ENCODE measurements at regions not wholly inside any gene's neighbourhood (a gene's known extent, or its start where the extent isn't known, plus 50 kb on each side); places are given as distances from the start of the nearest gene placed in this dataset.
A peak's percentile ranks its signal among the peaks of the same experiment; 100 is the strongest.
"Not testable (repeated sequence)": the region's sequence is repeated elsewhere in the genome, so short reads cannot be mapped to it uniquely, and the experiment has no call there.

DNA sequence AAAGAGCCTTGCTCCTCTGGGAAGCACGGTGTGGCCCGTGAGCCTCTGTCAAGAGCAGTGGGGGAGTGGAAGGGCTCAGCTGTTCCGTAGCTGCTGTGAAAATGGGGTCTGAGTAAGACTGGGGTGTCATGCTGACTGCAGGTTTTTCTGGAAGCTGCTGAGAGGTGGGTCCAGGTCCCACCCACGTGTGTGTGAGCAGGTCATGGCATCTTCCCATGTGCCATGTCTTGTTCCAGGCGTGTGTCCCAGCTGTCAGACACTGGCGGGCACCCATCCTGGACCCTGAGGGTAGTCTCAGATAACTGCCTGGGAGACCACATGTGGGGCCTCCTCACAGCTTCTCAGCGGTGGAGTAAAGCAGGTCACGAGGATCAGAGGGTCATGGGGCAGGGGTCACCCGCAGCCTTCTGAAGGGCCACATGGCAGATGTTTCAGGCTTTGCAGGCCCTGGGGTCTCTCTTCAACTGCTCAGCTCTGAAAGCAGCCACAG is 92.9 kb downstream of the NPIPB11 start:
- Mint-ChIP-seq H3K4me3 (ENCODE audit: low read depth) (no peak overlapping the region), H3K4me1 (ENCODE audit: low read depth) (peaks cover 14% of the 10 kb centered on the region), H3K27me3 (peaks cover 26% of the 10 kb centered on the region), H3K27ac (no peak overlapping the region), H3K36me3 (ENCODE audit: insufficient read depth) (no peaks in the 10 kb centered on the region), H3K9me3 (ENCODE audit: low read depth) (no peaks in the 10 kb centered on the region)
- TF ChIP-seq, protein P1, sequence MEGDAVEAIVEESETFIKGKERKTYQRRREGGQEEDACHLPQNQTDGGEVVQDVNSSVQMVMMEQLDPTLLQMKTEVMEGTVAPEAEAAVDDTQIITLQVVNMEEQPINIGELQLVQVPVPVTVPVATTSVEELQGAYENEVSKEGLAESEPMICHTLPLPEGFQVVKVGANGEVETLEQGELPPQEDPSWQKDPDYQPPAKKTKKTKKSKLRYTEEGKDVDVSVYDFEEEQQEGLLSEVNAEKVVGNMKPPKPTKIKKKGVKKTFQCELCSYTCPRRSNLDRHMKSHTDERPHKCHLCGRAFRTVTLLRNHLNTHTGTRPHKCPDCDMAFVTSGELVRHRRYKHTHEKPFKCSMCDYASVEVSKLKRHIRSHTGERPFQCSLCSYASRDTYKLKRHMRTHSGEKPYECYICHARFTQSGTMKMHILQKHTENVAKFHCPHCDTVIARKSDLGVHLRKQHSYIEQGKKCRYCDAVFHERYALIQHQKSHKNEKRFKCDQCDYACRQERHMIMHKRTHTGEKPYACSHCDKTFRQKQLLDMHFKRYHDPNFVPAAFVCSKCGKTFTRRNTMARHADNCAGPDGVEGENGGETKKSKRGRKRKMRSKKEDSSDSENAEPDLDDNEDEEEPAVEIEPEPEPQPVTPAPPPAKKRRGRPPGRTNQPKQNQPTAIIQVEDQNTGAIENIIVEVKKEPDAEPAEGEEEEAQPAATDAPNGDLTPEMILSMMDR (IDR thresholded peaks at IDR 0.05; ENCODE audit: unreplicated experiment), result no peak
- DNase-seq (ENCODE audit: low spot score, unreplicated experiment), result no peak

DNA sequence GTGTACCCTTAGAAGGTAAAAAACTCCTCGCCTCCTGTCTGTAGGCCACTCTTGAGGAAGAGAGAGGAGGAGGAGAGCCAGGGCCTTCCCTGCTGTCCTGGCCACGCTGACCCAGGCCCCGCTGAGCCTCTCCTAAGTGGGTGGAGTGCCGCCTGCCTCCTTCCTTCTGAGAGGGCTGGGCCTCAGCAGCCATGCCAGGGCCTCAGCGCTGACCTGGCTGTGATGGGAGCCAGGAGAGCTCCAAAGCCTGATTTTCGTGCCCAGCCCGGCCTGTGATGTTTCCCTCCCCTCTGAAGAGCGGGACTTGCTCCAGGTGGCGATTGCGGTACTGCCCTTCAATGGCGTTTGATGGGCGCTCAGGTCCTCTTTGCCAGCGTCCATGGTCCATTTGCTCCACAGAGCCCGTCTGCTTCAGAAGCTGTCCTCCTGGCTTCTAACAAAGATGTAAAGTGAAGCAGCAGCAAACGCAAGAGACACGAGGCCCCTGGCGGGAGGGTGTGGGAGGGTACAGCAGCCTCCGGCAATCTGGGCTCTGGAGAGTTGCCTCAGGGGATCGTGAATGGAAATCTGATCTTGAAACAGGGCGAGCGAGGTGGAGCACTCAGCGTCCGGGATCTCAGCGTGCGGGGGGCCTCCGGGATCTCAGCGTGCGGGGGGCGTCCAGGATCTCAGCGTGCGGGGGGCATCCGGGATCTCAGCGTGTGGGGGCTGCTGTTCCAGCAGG is 93.5 kb downstream of the NPIPB11 start:
- Mint-ChIP-seq H3K4me1 (ENCODE audit: low read depth) (peaks cover 14% of the 10 kb centered on the region), H3K27me3 (peaks cover 23% of the 10 kb centered on the region), H3K36me3 (ENCODE audit: insufficient read depth) (no peaks in the 10 kb centered on the region), H3K9me3 (ENCODE audit: low read depth) (no peaks in the 10 kb centered on the region), H3K4me3 (ENCODE audit: low read depth) (no peak overlapping the region), H3K27ac (no peak overlapping the region)
- no peak for DNase-seq (ENCODE audit: low spot score, unreplicated experiment)
- TF ChIP-seq, protein P1 (IDR thresholded peaks at IDR 0.05; ENCODE audit: unreplicated experiment), result no peak

DNA sequence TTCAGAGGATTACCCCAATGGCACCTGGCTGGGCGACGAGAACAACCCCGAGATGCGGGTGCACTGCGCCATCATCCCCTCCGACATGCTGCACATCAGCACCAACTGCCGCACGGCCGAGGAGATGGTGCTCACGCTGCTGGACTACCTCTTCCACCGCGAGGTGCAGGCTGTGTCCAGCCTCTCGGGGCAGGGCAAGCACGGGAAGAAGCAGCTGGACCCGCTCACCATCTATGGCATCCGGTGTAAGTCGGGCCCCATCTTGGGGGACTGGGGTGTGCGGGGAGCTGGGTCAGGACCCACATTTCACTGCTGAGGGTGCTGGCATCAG is 94.2 kb downstream of the NPIPB11 start:
- DNase-seq (ENCODE audit: low spot score, unreplicated experiment); H3K36me3 Mint-ChIP-seq (ENCODE audit: insufficient read depth); H3K9me3 Mint-ChIP-seq (ENCODE audit: low read depth); H3K27ac Mint-ChIP-seq; H3K4me3 Mint-ChIP-seq (ENCODE audit: low read depth): not testable (repeated sequence)
- Mint-ChIP-seq H3K27me3 (peaks cover 19% of the 10 kb centered on the region), H3K4me1 (ENCODE audit: low read depth) (peaks cover 14% of the 10 kb centered on the region)

- Mint-ChIP-seq H3K36me3 (ENCODE audit: insufficient read depth) (no peaks in the 10 kb centered on the region), H3K4me3 (ENCODE audit: low read depth) (no peak overlapping the region), H3K4me1 (ENCODE audit: low read depth) (peaks cover 14% of the 10 kb centered on the region), H3K27me3 (peaks cover 17% of the 10 kb centered on the region), H3K27ac (no peak overlapping the region), H3K9me3 (ENCODE audit: low read depth) (no peaks in the 10 kb centered on the region)
- no peak for DNase-seq (ENCODE audit: low spot score, unreplicated experiment)
- TF ChIP-seq, protein P1 (IDR thresholded peaks at IDR 0.05; ENCODE audit: unreplicated experiment), result no peak
Observed at GRCh38 chr16:29311461-29312344, 94.8 kb downstream of the NPIPB11 start.

DNA sequence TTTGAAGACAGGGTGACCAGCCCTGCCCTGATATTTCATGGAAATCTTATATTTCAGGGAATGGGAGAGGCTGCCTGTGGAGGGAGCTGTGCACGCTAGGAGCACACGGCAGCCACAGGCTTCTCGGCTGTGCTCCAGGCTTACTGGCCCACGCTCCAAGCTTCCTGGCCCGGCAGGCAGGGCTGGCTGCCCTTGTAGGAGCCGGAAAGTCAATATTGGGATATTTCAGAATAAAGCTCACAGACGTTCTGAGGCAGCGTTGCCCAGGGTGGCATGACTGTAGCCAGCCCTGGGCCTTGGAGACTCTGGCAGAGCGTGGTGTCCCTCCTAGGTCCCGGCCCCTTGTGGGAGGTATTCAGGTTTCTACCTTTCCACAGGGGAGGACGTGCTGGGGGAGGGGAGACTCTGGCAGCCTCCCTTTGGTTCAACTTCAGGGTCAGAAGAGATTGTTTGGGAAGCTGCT is 95.6 kb downstream of the NPIPB11 start:
- H3K27me3 Mint-ChIP-seq, result peaks cover 14% of the 10 kb centered on the region
- peak overlapping the region; percentile 59 for H3K27ac Mint-ChIP-seq
- H3K9me3 Mint-ChIP-seq (ENCODE audit: low read depth), result no peaks in the 10 kb centered on the region
- H3K4me1 Mint-ChIP-seq (ENCODE audit: low read depth), result peaks cover 9% of the 10 kb centered on the region
- DNase-seq (ENCODE audit: low spot score, unreplicated experiment), result no peak
- H3K36me3 Mint-ChIP-seq (ENCODE audit: insufficient read depth), result no peaks in the 10 kb centered on the region
- TF ChIP-seq, protein P1 (IDR thresholded peaks at IDR 0.05; ENCODE audit: unreplicated experiment), result no peak
- H3K4me3 Mint-ChIP-seq (ENCODE audit: low read depth), result no peak overlapping the region

DNA sequence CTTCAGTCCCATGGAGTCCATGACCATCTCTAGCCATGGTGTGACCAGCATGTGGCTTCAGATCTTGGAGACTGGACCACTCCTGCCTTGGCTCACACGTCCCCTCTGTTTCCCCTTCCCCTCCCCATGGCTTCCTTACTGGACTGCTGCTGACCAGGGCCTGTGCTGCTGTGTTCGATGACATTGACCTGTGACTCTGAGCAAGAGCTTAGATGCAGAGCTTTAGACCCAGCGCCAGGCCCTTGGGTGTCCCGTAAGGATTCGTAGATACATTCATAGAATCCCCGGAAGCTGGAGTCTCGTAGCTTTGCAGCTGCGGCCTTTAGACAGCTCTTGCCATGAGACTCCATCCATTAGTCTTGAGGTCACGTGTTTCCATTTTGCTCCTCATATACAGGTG is 96.3 kb downstream of the NPIPB11 start:
- not testable (repeated sequence) for H3K4me1 Mint-ChIP-seq (ENCODE audit: low read depth); H3K4me3 Mint-ChIP-seq (ENCODE audit: low read depth); DNase-seq (ENCODE audit: low spot score, unreplicated experiment); H3K9me3 Mint-ChIP-seq (ENCODE audit: low read depth); H3K27ac Mint-ChIP-seq; H3K36me3 Mint-ChIP-seq (ENCODE audit: insufficient read depth)
- H3K27me3 Mint-ChIP-seq, result peaks cover 11% of the 10 kb centered on the region

DNA sequence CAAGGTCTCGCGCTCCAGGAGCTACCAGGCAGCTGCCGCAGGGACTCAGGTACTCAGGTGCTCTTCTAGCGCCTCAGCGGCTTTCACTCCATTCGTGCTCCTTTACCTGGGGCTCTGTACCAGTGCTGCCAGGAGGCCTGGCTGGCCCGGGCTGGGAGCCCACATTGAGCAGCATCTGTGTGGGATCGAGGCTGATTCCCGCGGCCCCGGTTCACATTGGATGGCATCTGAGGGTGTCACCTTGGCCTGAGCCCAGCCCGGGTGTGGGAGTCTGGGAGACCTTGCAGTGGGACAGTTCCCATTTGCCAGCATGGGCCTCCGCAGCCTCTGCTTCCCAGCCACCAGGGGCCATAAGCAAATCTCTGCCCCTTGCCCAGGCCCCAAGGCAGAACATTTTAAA is 96.9 kb downstream of the NPIPB11 start:
- not testable (repeated sequence) for H3K27ac Mint-ChIP-seq; H3K9me3 Mint-ChIP-seq (ENCODE audit: low read depth)
- peaks cover 13% of the 10 kb centered on the region for H3K27me3 Mint-ChIP-seq

More for the DNA sequence above, 96.9 kb downstream of the NPIPB11 start:
- H3K4me1 Mint-ChIP-seq (ENCODE audit: low read depth); DNase-seq (ENCODE audit: low spot score, unreplicated experiment); H3K36me3 Mint-ChIP-seq (ENCODE audit: insufficient read depth); H3K4me3 Mint-ChIP-seq (ENCODE audit: low read depth): not testable (repeated sequence)

Measured in progenitor cell of endocrine pancreas (in vitro differentiated cells).